Peyer's patch (tissue), 4 donors: ENCODE measurements at regions not wholly inside any gene's neighbourhood (a gene's known extent, or its start where the extent isn't known, plus 50 kb on each side); places are given as distances from the start of the nearest gene placed in this dataset.

Experiments used
- POLR2A ChIP-seq, 2 donors: fragments of 450-650 bp; IDR thresholded peaks; one replicate each; pipeline ENCODE4 v1.5.1; 2017; ENCODE audit warnings: antibody characterized with exemption in 2 of 2, mild to moderate bottlenecking in 2 of 2, moderate library complexity in 2 of 2
- TF ChIP-seq, protein P1 (sequence below), 6 experiments: fragments of 450-650 bp in 4 of 6; fragments of 200-600 bp in 2 of 6; sonication (generic) in 1 of 6; IDR thresholded peaks; one replicate each; pipeline ENCODE4 v1.5.1; 2017 to 2019; ENCODE audit warnings: antibody characterized with exemption in 6 of 6, mild to moderate bottlenecking in 3 of 6, moderate library complexity in 1 of 6

DNA sequence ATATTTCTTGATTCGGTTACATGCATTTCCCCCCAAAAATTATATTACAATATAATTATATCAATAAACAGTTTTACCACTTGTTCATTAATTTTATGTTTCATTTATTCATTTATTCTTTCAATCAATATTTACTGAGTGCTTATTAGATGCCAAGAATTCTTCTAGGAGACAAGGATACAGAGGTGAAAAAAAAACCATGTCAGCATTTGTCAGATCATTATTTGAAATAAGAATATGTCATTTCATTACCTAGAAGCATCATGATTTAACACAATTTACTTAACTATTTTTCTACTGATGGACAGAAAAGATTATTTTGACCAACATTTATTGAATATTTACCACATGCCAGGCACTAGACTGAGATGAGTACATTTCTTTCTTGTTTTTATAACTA, 512.7 kb downstream of the LMO4 start:
- TF ChIP-seq, protein P1, sequence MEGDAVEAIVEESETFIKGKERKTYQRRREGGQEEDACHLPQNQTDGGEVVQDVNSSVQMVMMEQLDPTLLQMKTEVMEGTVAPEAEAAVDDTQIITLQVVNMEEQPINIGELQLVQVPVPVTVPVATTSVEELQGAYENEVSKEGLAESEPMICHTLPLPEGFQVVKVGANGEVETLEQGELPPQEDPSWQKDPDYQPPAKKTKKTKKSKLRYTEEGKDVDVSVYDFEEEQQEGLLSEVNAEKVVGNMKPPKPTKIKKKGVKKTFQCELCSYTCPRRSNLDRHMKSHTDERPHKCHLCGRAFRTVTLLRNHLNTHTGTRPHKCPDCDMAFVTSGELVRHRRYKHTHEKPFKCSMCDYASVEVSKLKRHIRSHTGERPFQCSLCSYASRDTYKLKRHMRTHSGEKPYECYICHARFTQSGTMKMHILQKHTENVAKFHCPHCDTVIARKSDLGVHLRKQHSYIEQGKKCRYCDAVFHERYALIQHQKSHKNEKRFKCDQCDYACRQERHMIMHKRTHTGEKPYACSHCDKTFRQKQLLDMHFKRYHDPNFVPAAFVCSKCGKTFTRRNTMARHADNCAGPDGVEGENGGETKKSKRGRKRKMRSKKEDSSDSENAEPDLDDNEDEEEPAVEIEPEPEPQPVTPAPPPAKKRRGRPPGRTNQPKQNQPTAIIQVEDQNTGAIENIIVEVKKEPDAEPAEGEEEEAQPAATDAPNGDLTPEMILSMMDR (IDR thresholded peaks at IDR 0.05), result no peak
- TF ChIP-seq POLR2A (IDR thresholded peaks at IDR 0.05), result no peak
